Left lung (tissue), 4 donors: ENCODE measurements at regions not wholly inside any gene's neighbourhood (a gene's known extent, or its start where the extent isn't known, plus 50 kb on each side); places are given as distances from the start of the nearest gene placed in this dataset.

Experiments
- ATAC-seq: fragments of 200-7000 bp; cut with Tn5 transposase; one replicate; pipeline ENCODE4 v1.9.1; 2020; ENCODE audit warnings: moderate library complexity
- DNase-seq, 4 donors: peaks; one replicate each; pipeline ENCODE4 v3.0.0-alpha.2; 2013 to 2020
- H3K27ac ChIP-seq, 2 donors: fragments of 200-600 bp; sonication (generic) in 1 of 2; one replicate each; pipeline versions ENCODE4 v1.5.0 to v1.8.0; 2020 to 2021
- H3K27me3 ChIP-seq, 2 donors: fragments of 200-600 bp; sonication (generic) in 1 of 2; one replicate each; pipeline versions ENCODE4 v1.5.0 to v1.8.0; 2020 to 2021
- H3K36me3 ChIP-seq, 2 donors: fragments of 200-600 bp; sonication (generic) in 1 of 2; one replicate each; pipeline versions ENCODE4 v1.5.0 to v1.8.0; 2020 to 2021
- H3K4me1 ChIP-seq, 2 donors: fragments of 200-600 bp; one replicate each; pipeline ENCODE4 v1.8.0; 2021
- H3K4me3 ChIP-seq, 2 donors: fragments of 200-600 bp; sonication (generic) in 1 of 2; one replicate each; pipeline versions ENCODE4 v1.5.0 to v1.8.0; 2020 to 2021; ENCODE audit warnings: mild to moderate bottlenecking in 1 of 2
- H3K9me3 ChIP-seq, 2 donors: fragments of 200-600 bp; sonication (generic) in 1 of 2; one replicate each; pipeline versions ENCODE4 v1.5.0 to v1.8.0; 2020 to 2021
- CTCF ChIP-seq, 2 donors: fragments of 200-600 bp; sonication (generic) in 1 of 2; IDR thresholded peaks; one replicate each; pipeline versions ENCODE4 v1.5.0 to v1.8.0; 2021; ENCODE audit warnings: antibody characterized with exemption in 2 of 2
- intact Hi-C, 2 donors: fragments of 100-400 bp; cut with DNase I; formaldehyde crosslinking; loops; one replicate each; pipeline versions ENCODE4 v1.11.2 to v1.14.2; 2022
- donor health status: DM: no; HTN: yes; CAD: no.
- donor health status: DM: no; HTN: no; CAD: no.

- Histone ChIP-seq H3K36me3 (no peaks in the 10 kb centered on the region), H3K4me3 (no peak overlapping the region), H3K9me3 (no peaks in the 10 kb centered on the region), H3K27me3 (peaks cover 0 to 48% of the 10 kb centered on the region in 2 donors), H3K4me1 (no peaks in the 10 kb centered on the region), H3K27ac (no peak overlapping the region)
- intact Hi-C loops = no loop called here
- ATAC-seq = no peak
- no peak for TF ChIP-seq CTCF (IDR thresholded peaks at IDR 0.05)
- no peak for DNase-seq
These were observed 159.7 kb upstream of the KCNG1 start for GRCh38 chr20:51182571-51182970.

GRCh38 chr20:51178153-51178552 is 155.2 kb upstream of the KCNG1 start:
- H3K27ac ChIP-seq = no peak overlapping the region
- intact Hi-C loops = no loop called here
- H3K4me1 ChIP-seq = no peaks in the 10 kb centered on the region
- TF ChIP-seq CTCF (IDR thresholded peaks at IDR 0.05) = no peak
- DNase-seq (no peak), ATAC-seq (no peak)
- H3K9me3 ChIP-seq = no peaks in the 10 kb centered on the region
- peaks cover 0 to 33% of the 10 kb centered on the region in 2 donors for H3K27me3 ChIP-seq
- H3K36me3 ChIP-seq = no peaks in the 10 kb centered on the region
- H3K4me3 ChIP-seq = no peak overlapping the region

- DNase-seq (no peak), ATAC-seq (no peak)
- H3K27ac ChIP-seq = no peak overlapping the region
- H3K27me3 ChIP-seq = peaks cover 0 to 41% of the 10 kb centered on the region in 2 donors
- H3K4me1 ChIP-seq = no peaks in the 10 kb centered on the region
- no peak for TF ChIP-seq CTCF (IDR thresholded peaks at IDR 0.05)
- no peaks in the 10 kb centered on the region for H3K36me3 ChIP-seq
- no peaks in the 10 kb centered on the region for H3K9me3 ChIP-seq
- intact Hi-C loops = no loop called here
- no peak overlapping the region for H3K4me3 ChIP-seq
These were observed 154.0 kb upstream of the KCNG1 start for GRCh38 chr20:51176876-51177275.

GRCh38 chr20:51176446-51176845 is 153.5 kb upstream of the KCNG1 start:
- no peak for DNase-seq
- intact Hi-C loops = no loop called here
- Histone ChIP-seq H3K4me3 (no peak overlapping the region), H3K27ac (no peak overlapping the region), H3K36me3 (no peaks in the 10 kb centered on the region), H3K9me3 (no peaks in the 10 kb centered on the region), H3K27me3 (peaks cover 0 to 41% of the 10 kb centered on the region in 2 donors), H3K4me1 (no peaks in the 10 kb centered on the region)
- TF ChIP-seq CTCF (IDR thresholded peaks at IDR 0.05) = no peak
- no peak for ATAC-seq

- no peaks in the 10 kb centered on the region for H3K4me1 ChIP-seq
- H3K4me3 ChIP-seq = no peak overlapping the region
- no peaks in the 10 kb centered on the region for H3K36me3 ChIP-seq
- intact Hi-C loops = no loop called here
- no peaks in the 10 kb centered on the region for H3K9me3 ChIP-seq
- TF ChIP-seq CTCF (IDR thresholded peaks at IDR 0.05) = no peak
- DNase-seq (no peak), ATAC-seq (no peak)
- no peak overlapping the region for H3K27ac ChIP-seq
- H3K27me3 ChIP-seq = peaks cover 0 to 41% of the 10 kb centered on the region in 2 donors
These were observed 152.8 kb upstream of the KCNG1 start for GRCh38 chr20:51175724-51176123.
